ENCODE measurements at regions not wholly inside any gene's neighbourhood (a gene's known extent, or its start where the extent isn't known, plus 50 kb on each side); places are given as distances from the start of the nearest gene placed in this dataset.
A peak's percentile ranks its signal among the peaks of the same experiment; 100 is the strongest.

- no peaks in the 10 kb centered on the region for H3K4me1 ChIP-seq (ENCODE audit: low read length)
- H3K4me2 ChIP-seq (ENCODE audit: low read depth, low read length, poor library complexity, severe bottlenecking), result no peak overlapping the region
- no peak overlapping the region for H2AFZ ChIP-seq (ENCODE audit: low read length)
- no peaks in the 10 kb centered on the region for H3K79me2 ChIP-seq (ENCODE audit: low read length)
- no peak overlapping the region for H3K4me3 ChIP-seq (ENCODE audit: low read length)
- no peaks in the 10 kb centered on the region for H4K20me1 ChIP-seq (ENCODE audit: insufficient read depth, low read depth, low read length)
- DNase-seq, result no peak
- H3K36me3 ChIP-seq (ENCODE audit: insufficient read depth, low read length), result no peaks in the 10 kb centered on the region; the same call in 1 of the 2 replicates
- H3K9me3 ChIP-seq (ENCODE audit: low read length), result no peaks in the 10 kb centered on the region
- H3K27ac ChIP-seq (ENCODE audit: low read length), result no peak overlapping the region
- H3K9ac ChIP-seq (ENCODE audit: low read length), result no peak overlapping the region
- H3K9me2 ChIP-seq (replicated peaks; ENCODE audit: insufficient read depth, low read length), result no peaks in the 10 kb centered on the region
- H3K27me3 ChIP-seq (ENCODE audit: low read length), result no peaks in the 10 kb centered on the region
Measured at GRCh38 chr7:91336106-91336505, 71.9 kb downstream of the FZD1 start.

GRCh38 chr7:91338226-91339020, 74.2 kb downstream of the FZD1 start:
- Histone ChIP-seq H2AFZ (ENCODE audit: low read length) (no peak overlapping the region), H3K36me3 (ENCODE audit: insufficient read depth, low read length) (no peaks in the 10 kb centered on the region; the same call in 1 of the 2 replicates), H3K4me2 (ENCODE audit: low read depth, low read length, poor library complexity, severe bottlenecking) (no peak overlapping the region), H4K20me1 (ENCODE audit: insufficient read depth, low read depth, low read length) (no peaks in the 10 kb centered on the region), H3K79me2 (ENCODE audit: low read length) (no peaks in the 10 kb centered on the region), H3K4me1 (ENCODE audit: low read length) (peaks cover 11% of the 10 kb centered on the region), H3K9me2 (replicated peaks; ENCODE audit: insufficient read depth, low read length) (no peaks in the 10 kb centered on the region), H3K9ac (ENCODE audit: low read length) (no peak overlapping the region), H3K9me3 (ENCODE audit: low read length) (no peaks in the 10 kb centered on the region), H3K27me3 (ENCODE audit: low read length) (no peaks in the 10 kb centered on the region), H3K27ac (ENCODE audit: low read length) (no peak overlapping the region), H3K4me3 (ENCODE audit: low read length) (no peak overlapping the region)
- DNase-seq, result no peak

GRCh38 chr7:91342346-91342745, 78.1 kb downstream of the FZD1 start:
- Histone ChIP-seq H2AFZ (ENCODE audit: low read length) (no peak overlapping the region), H3K4me3 (ENCODE audit: low read length) (no peak overlapping the region), H3K27ac (ENCODE audit: low read length) (no peak overlapping the region), H3K9me2 (replicated peaks; ENCODE audit: insufficient read depth, low read length) (no peaks in the 10 kb centered on the region), H4K20me1 (ENCODE audit: insufficient read depth, low read depth, low read length) (no peaks in the 10 kb centered on the region), H3K9ac (ENCODE audit: low read length) (no peak overlapping the region), H3K79me2 (ENCODE audit: low read length) (no peaks in the 10 kb centered on the region), H3K36me3 (ENCODE audit: insufficient read depth, low read length) (no peaks in the 10 kb centered on the region; the same call in 1 of the 2 replicates), H3K4me2 (ENCODE audit: low read depth, low read length, poor library complexity, severe bottlenecking) (no peak overlapping the region), H3K4me1 (ENCODE audit: low read length) (peaks cover 50% of the 10 kb centered on the region), H3K27me3 (ENCODE audit: low read length) (no peaks in the 10 kb centered on the region), H3K9me3 (ENCODE audit: low read length) (no peaks in the 10 kb centered on the region)
- DNase-seq, result no peak

GRCh38 chr7:91343420-91343960, 79.3 kb downstream of the FZD1 start:
- H3K79me2 ChIP-seq (ENCODE audit: low read length), result no peaks in the 10 kb centered on the region
- peak; percentile 67 for DNase-seq
- H3K27ac ChIP-seq (ENCODE audit: low read length), result peak overlapping the region; percentile 99
- H3K9me2 ChIP-seq (replicated peaks; ENCODE audit: insufficient read depth, low read length), result no peaks in the 10 kb centered on the region
- H3K4me3 ChIP-seq (ENCODE audit: low read length), result peak overlapping the region; percentile 41
- H3K9me3 ChIP-seq (ENCODE audit: low read length), result no peaks in the 10 kb centered on the region
- H3K36me3 ChIP-seq (ENCODE audit: insufficient read depth, low read length), result no peaks in the 10 kb centered on the region
- peak overlapping the region; percentile 45 for H2AFZ ChIP-seq (ENCODE audit: low read length)
- peak overlapping the region; percentile 68 for H3K9ac ChIP-seq (ENCODE audit: low read length)
- H3K4me1 ChIP-seq (ENCODE audit: low read length), result peaks cover 61% of the 10 kb centered on the region
- no peaks in the 10 kb centered on the region for H3K27me3 ChIP-seq (ENCODE audit: low read length)
- peak overlapping the region; percentile 72 for H3K4me2 ChIP-seq (ENCODE audit: low read depth, low read length, poor library complexity, severe bottlenecking)
- H4K20me1 ChIP-seq (ENCODE audit: insufficient read depth, low read depth, low read length), result no peaks in the 10 kb centered on the region

GRCh38 chr7:91343996-91344629, 79.9 kb downstream of the FZD1 start:
- Histone ChIP-seq H3K9me3 (ENCODE audit: low read length) (no peaks in the 10 kb centered on the region), H3K9me2 (replicated peaks; ENCODE audit: insufficient read depth, low read length) (no peaks in the 10 kb centered on the region), H3K79me2 (ENCODE audit: low read length) (no peaks in the 10 kb centered on the region), H2AFZ (ENCODE audit: low read length) (peak overlapping the region; percentile 45), H3K4me3 (ENCODE audit: low read length) (peak overlapping the region; percentile 41), H3K27ac (ENCODE audit: low read length) (peak overlapping the region; percentile 99), H4K20me1 (ENCODE audit: insufficient read depth, low read depth, low read length) (no peaks in the 10 kb centered on the region), H3K9ac (ENCODE audit: low read length) (peak overlapping the region; percentile 68), H3K27me3 (ENCODE audit: low read length) (no peaks in the 10 kb centered on the region), H3K4me1 (ENCODE audit: low read length) (peaks cover 67% of the 10 kb centered on the region), H3K36me3 (ENCODE audit: insufficient read depth, low read length) (no peaks in the 10 kb centered on the region), H3K4me2 (ENCODE audit: low read depth, low read length, poor library complexity, severe bottlenecking) (peak overlapping the region; percentile 72)
- DNase-seq, result peak; percentile 71

GRCh38 chr7:91344911-91345310, 80.7 kb downstream of the FZD1 start:
- Histone ChIP-seq H3K79me2 (ENCODE audit: low read length) (no peaks in the 10 kb centered on the region), H3K4me3 (ENCODE audit: low read length) (peak overlapping the region; percentile 41), H3K9me3 (ENCODE audit: low read length) (no peaks in the 10 kb centered on the region), H2AFZ (ENCODE audit: low read length) (no peak overlapping the region), H3K4me1 (ENCODE audit: low read length) (peaks cover 75% of the 10 kb centered on the region), H3K9me2 (replicated peaks; ENCODE audit: insufficient read depth, low read length) (no peaks in the 10 kb centered on the region), H4K20me1 (ENCODE audit: insufficient read depth, low read depth, low read length) (no peaks in the 10 kb centered on the region), H3K4me2 (ENCODE audit: low read depth, low read length, poor library complexity, severe bottlenecking) (peak overlapping the region; percentile 72), H3K9ac (ENCODE audit: low read length) (peak overlapping the region; percentile 68), H3K36me3 (ENCODE audit: insufficient read depth, low read length) (no peaks in the 10 kb centered on the region), H3K27ac (ENCODE audit: low read length) (peak overlapping the region; percentile 99), H3K27me3 (ENCODE audit: low read length) (no peaks in the 10 kb centered on the region)
- peak; percentile 95 for DNase-seq

GRCh38 chr7:91345449-91345848, 81.2 kb downstream of the FZD1 start:
- H3K9me2 ChIP-seq (replicated peaks; ENCODE audit: insufficient read depth, low read length), result no peaks in the 10 kb centered on the region
- DNase-seq, result peak; percentile 91
- H3K27ac ChIP-seq (ENCODE audit: low read length), result peak overlapping the region; percentile 99
- no peaks in the 10 kb centered on the region for H3K79me2 ChIP-seq (ENCODE audit: low read length)
- peak overlapping the region; percentile 41 for H3K4me3 ChIP-seq (ENCODE audit: low read length)
- H3K4me1 ChIP-seq (ENCODE audit: low read length), result peaks cover 81% of the 10 kb centered on the region
- H2AFZ ChIP-seq (ENCODE audit: low read length), result no peak overlapping the region
- H4K20me1 ChIP-seq (ENCODE audit: insufficient read depth, low read depth, low read length), result no peaks in the 10 kb centered on the region
- no peaks in the 10 kb centered on the region for H3K9me3 ChIP-seq (ENCODE audit: low read length)
- H3K27me3 ChIP-seq (ENCODE audit: low read length), result no peaks in the 10 kb centered on the region
- H3K4me2 ChIP-seq (ENCODE audit: low read depth, low read length, poor library complexity, severe bottlenecking), result peak overlapping the region; percentile 72
- H3K9ac ChIP-seq (ENCODE audit: low read length), result peak overlapping the region; percentile 42
- no peaks in the 10 kb centered on the region for H3K36me3 ChIP-seq (ENCODE audit: insufficient read depth, low read length)

GRCh38 chr7:91346426-91346825, 82.2 kb downstream of the FZD1 start:
- H3K4me3 ChIP-seq (ENCODE audit: low read length), result no peak overlapping the region
- H3K36me3 ChIP-seq (ENCODE audit: insufficient read depth, low read length), result no peaks in the 10 kb centered on the region
- DNase-seq, result no peak
- H3K27ac ChIP-seq (ENCODE audit: low read length), result peak overlapping the region; percentile 99
- H3K4me2 ChIP-seq (ENCODE audit: low read depth, low read length, poor library complexity, severe bottlenecking), result peak overlapping the region; percentile 72
- H3K79me2 ChIP-seq (ENCODE audit: low read length), result no peaks in the 10 kb centered on the region
- H4K20me1 ChIP-seq (ENCODE audit: insufficient read depth, low read depth, low read length), result no peaks in the 10 kb centered on the region
- peak overlapping the region; percentile 27; the same call in 1 of the 2 replicates for H3K9ac ChIP-seq (ENCODE audit: low read length)
- no peaks in the 10 kb centered on the region for H3K27me3 ChIP-seq (ENCODE audit: low read length)
- H3K4me1 ChIP-seq (ENCODE audit: low read length), result peaks cover 91% of the 10 kb centered on the region
- H3K9me2 ChIP-seq (replicated peaks; ENCODE audit: insufficient read depth, low read length), result no peaks in the 10 kb centered on the region
- 0 out of 2 replicates have a peak overlapping the region, but pooled peaks have one; percentile 21 for H2AFZ ChIP-seq (ENCODE audit: low read length)
- H3K9me3 ChIP-seq (ENCODE audit: low read length), result no peaks in the 10 kb centered on the region
